ENCODE measurements at regions not wholly inside any gene's neighbourhood (a gene's known extent, or its start where the extent isn't known, plus 50 kb on each side); places are given as distances from the start of the nearest gene placed in this dataset.

DNA sequence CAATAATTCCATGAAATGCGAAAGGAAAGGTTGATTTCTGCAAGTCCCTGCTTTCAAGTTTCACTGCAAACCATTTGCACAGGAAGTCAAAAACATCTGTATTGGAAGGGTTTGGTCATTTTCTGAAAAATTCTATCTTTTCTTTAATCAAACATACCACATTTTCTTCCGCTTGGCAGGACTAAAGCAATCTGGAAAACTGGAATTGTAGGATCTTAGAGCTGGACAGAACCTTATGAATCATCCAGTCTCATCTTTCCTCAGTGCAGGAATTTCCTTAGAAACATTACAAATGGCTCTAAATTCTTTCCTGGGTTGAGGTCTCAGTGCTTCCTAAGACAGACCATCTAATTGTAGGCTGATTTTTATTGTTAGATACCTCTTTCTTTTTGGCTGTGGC, 111.5 kb upstream of the ELAC2 start:
- TF ChIP-seq GATA2 (IDR thresholded peaks at IDR 0.05; ENCODE audit: low read depth, low read length), result no peak
- TF ChIP-seq GATA3 (IDR thresholded peaks at IDR 0.05; ENCODE audit: low read depth, low read length), result no peak
